OCI-LY7 (cell line): ENCODE measurements at regions not wholly inside any gene's neighbourhood (a gene's known extent, or its start where the extent isn't known, plus 50 kb on each side); places are given as distances from the start of the nearest gene placed in this dataset.
"Not testable (repeated sequence)": the region's sequence is repeated elsewhere in the genome, so short reads cannot be mapped to it uniquely, and the experiment has no call there.

ENCODE experiments used
- EZH2phosphoT487 ChIP-seq: fragments of 200-600 bp; sonication (generic); IDR thresholded peaks from 2 replicates; pipeline ENCODE4 v1.6.1; 2018; ENCODE audit warnings: low read depth, borderline replicate concordance, mild to moderate bottlenecking, mixed run types, antibody characterized with exemption, low read length, moderate library complexity, mixed read lengths
- TF ChIP-seq, protein P1 (sequence below): fragments of 200-600 bp; sonication (generic); conservative IDR thresholded peaks from 2 replicates; pipeline ENCODE4 v1.5.1; 2014; ENCODE audit warnings: mild to moderate bottlenecking, antibody characterized with exemption, low read length, moderate library complexity, mixed read lengths

DNA sequence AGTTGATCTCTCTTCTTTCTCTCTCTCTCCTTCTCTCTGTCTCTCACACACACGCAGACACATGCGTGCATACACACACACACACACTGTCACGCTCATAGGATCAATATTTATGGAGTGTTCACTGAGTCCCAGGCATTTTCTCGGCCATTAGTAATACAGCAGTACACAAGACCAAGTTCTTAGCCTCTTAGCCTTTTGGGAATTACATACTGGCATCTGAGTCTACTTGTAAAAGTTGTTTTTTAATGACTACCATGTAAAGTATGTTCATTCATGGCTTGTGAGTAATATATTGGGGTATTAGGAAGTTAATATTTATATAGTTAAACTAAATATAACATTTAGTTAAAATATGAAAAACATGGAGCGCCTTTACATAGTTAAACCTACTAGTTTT lies 2406.1 kb upstream of the PCDH20 start:
- TF ChIP-seq, protein P1, sequence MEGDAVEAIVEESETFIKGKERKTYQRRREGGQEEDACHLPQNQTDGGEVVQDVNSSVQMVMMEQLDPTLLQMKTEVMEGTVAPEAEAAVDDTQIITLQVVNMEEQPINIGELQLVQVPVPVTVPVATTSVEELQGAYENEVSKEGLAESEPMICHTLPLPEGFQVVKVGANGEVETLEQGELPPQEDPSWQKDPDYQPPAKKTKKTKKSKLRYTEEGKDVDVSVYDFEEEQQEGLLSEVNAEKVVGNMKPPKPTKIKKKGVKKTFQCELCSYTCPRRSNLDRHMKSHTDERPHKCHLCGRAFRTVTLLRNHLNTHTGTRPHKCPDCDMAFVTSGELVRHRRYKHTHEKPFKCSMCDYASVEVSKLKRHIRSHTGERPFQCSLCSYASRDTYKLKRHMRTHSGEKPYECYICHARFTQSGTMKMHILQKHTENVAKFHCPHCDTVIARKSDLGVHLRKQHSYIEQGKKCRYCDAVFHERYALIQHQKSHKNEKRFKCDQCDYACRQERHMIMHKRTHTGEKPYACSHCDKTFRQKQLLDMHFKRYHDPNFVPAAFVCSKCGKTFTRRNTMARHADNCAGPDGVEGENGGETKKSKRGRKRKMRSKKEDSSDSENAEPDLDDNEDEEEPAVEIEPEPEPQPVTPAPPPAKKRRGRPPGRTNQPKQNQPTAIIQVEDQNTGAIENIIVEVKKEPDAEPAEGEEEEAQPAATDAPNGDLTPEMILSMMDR = not testable (repeated sequence)
- not testable (repeated sequence) for TF ChIP-seq EZH2phosphoT487
